HepG2 (cell line): ENCODE measurements at regions not wholly inside any gene's neighbourhood (a gene's known extent, or its start where the extent isn't known, plus 50 kb on each side); places are given as distances from the start of the nearest gene placed in this dataset.

Source experiments
- ATAC-seq: fragments of 200-7000 bp; cut with Tn5 transposase; 3 replicates; pipeline ENCODE4 v1.9.1; 2020; ENCODE audit warnings: mild to moderate bottlenecking, moderate library complexity
- BruUV-seq: library from RNA; stranded (reverse); fragments of 400-500 nt; replicated peaks from 2 replicates; lab custom pipeline; 2021; lab: Mats Ljungman, UMichigan
- CTCF ChIA-PET: fragments of 300-600 bp; formaldehyde crosslinking; extraction: SDS; loops from one replicate; lab custom pipeline; 2021; ENCODE audit warnings: low total read pairs, inconsistent platforms, low intra/inter-chr PET ratio; lab: Yijun Ruan, JAX
- POLR2A ChIA-PET: fragments of 350-600 bp; sonication (Branson Sonifier 250); formaldehyde crosslinking; loops from one replicate; lab custom pipeline; 2020; ENCODE audit warnings: antibody characterized with exemption, inconsistent platforms; lab: Yijun Ruan, JAX
- DNase-seq: peaks from one replicate; pipeline ENCODE4 v3.0.0-alpha.2; 2015; ENCODE audit warnings: low spot score
- FAIRE-seq: peaks from 3 replicates; lab custom pipeline; 2011; peaks lifted over from hg19 to GRCh38; lab: Jason Lieb, UNC
- H2AFZ ChIP-seq: one replicate; pipeline ENCODE4 v1.6.1; 2011; ENCODE audit warnings: low read length, inconsistent platforms
- H3K27ac ChIP-seq: fragments of 300-600 bp; 3 replicates; pipeline ENCODE4 v1.8.0; 2011; ENCODE audit warnings: mixed run types, mild to moderate bottlenecking, mixed read lengths, low read length, inconsistent platforms; ENCODE audit not compliant: insufficient read depth; ENCODE audit errors: extremely low read length
- H3K27me3 ChIP-seq, 2 experiments: fragments of 200-600 bp in 1 of 2; 2 replicates in 1 of 2; 3 replicates in 1 of 2; pipeline versions ENCODE4 v1.6.0 to v1.8.0; 2011; ENCODE audit warnings: low read length in 2 of 2, mild to moderate bottlenecking in 2 of 2, moderate library complexity in 2 of 2, inconsistent platforms in 1 of 2; ENCODE audit not compliant: insufficient read depth in 2 of 2, control insufficient read depth in 1 of 2
- H3K36me3 ChIP-seq, 2 experiments: fragments of 200-600 bp in 1 of 2; replicated peaks in 1 of 2; 2 replicates in 1 of 2; 3 replicates in 1 of 2; pipeline versions ENCODE4 v1.5.1 to v1.8.0; 2011; ENCODE audit warnings: low read length in 2 of 2, inconsistent platforms in 1 of 2; ENCODE audit not compliant: insufficient read depth in 2 of 2, control insufficient read depth in 1 of 2
- H3K4me1 ChIP-seq: 2 replicates; pipeline ENCODE4 v1.5.1; 2012; ENCODE audit warnings: low read length, inconsistent platforms; ENCODE audit not compliant: insufficient read depth
- H3K4me2 ChIP-seq: 2 replicates; pipeline ENCODE4 v1.6.0; 2011; ENCODE audit warnings: low read depth, low read length, inconsistent platforms
- H3K4me3 ChIP-seq, 3 experiments: fragments of 200-600 bp in 1 of 3; sonication (generic), shearing (Covaris generic) in 1 of 3; replicated peaks in 1 of 3; 2 replicates each; pipeline ENCODE4 v1.5.1; 2011 to 2016; ENCODE audit warnings: low read length in 3 of 3, inconsistent platforms in 2 of 3, low read depth in 2 of 3, mild to moderate bottlenecking in 2 of 3, control low read depth in 1 of 3, mixed read lengths in 1 of 3; ENCODE audit not compliant: insufficient read depth in 1 of 3
- H3K79me2 ChIP-seq: one replicate; pipeline ENCODE4 v1.6.1; 2011; ENCODE audit warnings: low read length, inconsistent platforms; ENCODE audit not compliant: insufficient read depth
- H3K9ac ChIP-seq: 2 replicates; pipeline ENCODE4 v1.6.0; 2011; ENCODE audit warnings: mild to moderate bottlenecking, low read depth, low read length, inconsistent platforms; ENCODE audit not compliant: insufficient read depth
- H3K9me3 ChIP-seq: 2 replicates; pipeline ENCODE4 v1.5.1; 2012; ENCODE audit warnings: mild to moderate bottlenecking, low read length
- H4K20me1 ChIP-seq: 2 replicates; pipeline ENCODE4 v1.6.0; 2011; ENCODE audit warnings: inconsistent platforms, mild to moderate bottlenecking, low read length, moderate library complexity; ENCODE audit not compliant: insufficient read depth
- ISL2 ChIP-seq: sonication (generic); formaldehyde crosslinking; IDR thresholded peaks from 2 replicates; pipeline ENCODE4 v1.5.0; 2020; ENCODE audit warnings: missing genetic modification reagents
- MBNL3 ChIP-seq: fragments of 250-450 bp; sonication (Bioruptor Pico); conservative IDR thresholded peaks from 2 replicates; pipeline ENCODE4 v1.8.0; 2022; ENCODE audit warnings: mild to moderate bottlenecking, inconsistent platforms
- NFRKB ChIP-seq: fragments of 450-650 bp; IDR thresholded peaks from 2 replicates; pipeline ENCODE4 v1.6.1; 2017
- PCBP1 ChIP-seq: fragments of 200-400 bp; formaldehyde crosslinking; IDR thresholded peaks from 2 replicates; pipeline ENCODE4 v1.6.1; 2017; ENCODE audit warnings: mild to moderate bottlenecking, low read depth, low read length, borderline replicate concordance
- PREB ChIP-seq: sonication (generic); formaldehyde crosslinking; IDR thresholded peaks from 2 replicates; pipeline ENCODE4 v1.4.0; 2020; ENCODE audit warnings: missing genetic modification reagents
- RERE ChIP-seq: IDR thresholded peaks from 2 replicates; pipeline ENCODE4 v1.6.1; 2016; ENCODE audit warnings: low read depth, missing genetic modification reagents, missing compliant biosample characterization
- SP5 ChIP-seq: IDR thresholded peaks from 2 replicates; pipeline ENCODE4 v1.6.1; 2016; ENCODE audit warnings: low read depth, borderline replicate concordance
- TFE3 ChIP-seq: IDR thresholded peaks from 2 replicates; pipeline ENCODE4 v1.6.1; 2016
- WIZ ChIP-seq: sonication (generic); formaldehyde crosslinking; IDR thresholded peaks from 2 replicates; pipeline ENCODE4 v1.5.1; 2020; ENCODE audit warnings: mild to moderate bottlenecking, missing genetic modification reagents
- ZBTB38 ChIP-seq: sonication (generic); formaldehyde crosslinking; IDR thresholded peaks from 2 replicates; pipeline ENCODE4 v1.5.1; 2020; ENCODE audit warnings: mild to moderate bottlenecking, missing genetic modification reagents
- ZFP82 ChIP-seq: sonication (generic); formaldehyde crosslinking; IDR thresholded peaks from 2 replicates; pipeline ENCODE4 v1.5.1; 2020; ENCODE audit warnings: mild to moderate bottlenecking, missing genetic modification reagents, borderline replicate concordance
- ZFP90 ChIP-seq: sonication (generic); formaldehyde crosslinking; IDR thresholded peaks from 2 replicates; pipeline ENCODE4 v1.8.0; 2022; ENCODE audit warnings: missing genetic modification reagents, mild to moderate bottlenecking, inconsistent platforms, borderline replicate concordance
- ZNF317 ChIP-seq: sonication (generic); formaldehyde crosslinking; IDR thresholded peaks from 2 replicates; pipeline ENCODE4 v1.5.0; 2020; ENCODE audit warnings: mild to moderate bottlenecking, missing genetic modification reagents
- ZNF607 ChIP-seq: sonication (generic); formaldehyde crosslinking; IDR thresholded peaks from 2 replicates; pipeline ENCODE4 v1.5.1; 2020; ENCODE audit warnings: missing genetic modification reagents, mild to moderate bottlenecking, borderline replicate concordance
- ZNF614 ChIP-seq: IDR thresholded peaks from 2 replicates; pipeline ENCODE4 v1.6.1; 2018; ENCODE audit warnings: missing biosample characterization, missing genetic modification reagents, inconsistent platforms, borderline replicate concordance
- WGBS: methylation state at CpG from one replicate; pipeline ENCODE4 v1.1.6; 2017; ENCODE audit warnings: low lambda C conversion rate; 5-methylcytosine and 5-hydroxymethylcytosine counted together
- in situ Hi-C: cut with HindIII; loops from 2 replicates; pipeline ENCODE4 v1.10.0; 2017; ENCODE audit warnings: low pct_unique_long_range_greater_than_20kb; ENCODE audit not compliant: extremely low pct_ligation_motif_present
- intact Hi-C: fragments of 100-400 bp; cut with micrococcal nuclease; formaldehyde crosslinking; loops from one replicate; pipeline ENCODE4 v1.10.0; 2022; ENCODE audit not compliant: unreplicated experiment

GRCh38 chr10:71021402-71021801 lies 133.0 kb upstream of the PCBD1 start (continued):
- TF ChIP-seq RERE (no peak), PREB (CRISPR knock-in tag) (no peak), ZNF317 (CRISPR knock-in tag) (no peak), ZNF614 (no peak), ISL2 (no peak), WIZ (no peak), ZBTB38 (CRISPR knock-in tag) (no peak)

- H3K27me3 ChIP-seq = peaks cover 0 to 11% of the 10 kb centered on the region in 2 experiments; a peak in 1 of 5 replicates
- ChIA-PET CTCF (no interaction called here), POLR2A (no interaction called here)
- no peak for FAIRE-seq
- H2AFZ ChIP-seq = no peak overlapping the region
- H3K9me3 ChIP-seq = no peaks in the 10 kb centered on the region
- H3K27ac ChIP-seq = no peak overlapping the region
- WGBS = 13% methylated on average over 5 of the region's 5 CpGs
- no peak for DNase-seq
- H3K9ac ChIP-seq = no peak overlapping the region
- in situ Hi-C loops = no loop called here
- no peaks in the 10 kb centered on the region for H3K79me2 ChIP-seq
- no peak overlapping the region for H3K4me2 ChIP-seq
- H3K36me3 ChIP-seq = no peaks in the 10 kb centered on the region
- H3K4me3 ChIP-seq = no peak overlapping the region
- ATAC-seq = no peak
- H3K4me1 ChIP-seq = no peaks in the 10 kb centered on the region
- no TSS peak for BruUV-seq
- intact Hi-C loops = no loop called here
- H4K20me1 ChIP-seq = no peaks in the 10 kb centered on the region
- TF ChIP-seq NFRKB (no peak), TFE3 (CRISPR knock-in tag) (no peak), ZFP82 (CRISPR knock-in tag) (no peak), PCBP1 (no peak), ZNF607 (CRISPR knock-in tag) (no peak), MBNL3 (CRISPR knock-in tag) (no peak), ZFP90 (CRISPR knock-in tag) (no peak), SP5 (CRISPR knock-in tag) (no peak)
Measured at GRCh38 chr10:71023704-71024283, 135.4 kb upstream of the PCBD1 start.
